Ishikawa (cell line): ENCODE measurements at regions not wholly inside any gene's neighbourhood (a gene's known extent, or its start where the extent isn't known, plus 50 kb on each side); places are given as distances from the start of the nearest gene placed in this dataset.
A peak's percentile ranks its signal among the peaks of the same experiment; 100 is the strongest.

Experiments
- CEBPB ChIP-seq: IDR thresholded peaks from 2 replicates; pipeline ENCODE4 v1.6.1; 2012
- CREB1 ChIP-seq: IDR thresholded peaks from 2 replicates; pipeline ENCODE4 v1.6.1; 2012; ENCODE audit warnings: low read depth
- EGR1 ChIP-seq: IDR thresholded peaks from 2 replicates; pipeline ENCODE4 v1.6.1; 2012
- EP300 ChIP-seq: IDR thresholded peaks from 2 replicates; pipeline ENCODE4 v1.6.1; 2012; ENCODE audit warnings: borderline replicate concordance
- FOXM1 ChIP-seq: IDR thresholded peaks from 2 replicates; pipeline ENCODE4 v1.6.1; 2012; ENCODE audit warnings: low read depth, borderline replicate concordance
- NFIC ChIP-seq: IDR thresholded peaks from 2 replicates; pipeline ENCODE4 v1.6.1; 2012
- RAD21 ChIP-seq: IDR thresholded peaks from 2 replicates; pipeline ENCODE4 v1.6.1; 2012; ENCODE audit warnings: low read depth
- TAF1 ChIP-seq: IDR thresholded peaks from 2 replicates; pipeline ENCODE4 v1.6.1; 2012; ENCODE audit warnings: low read depth, mild to moderate bottlenecking
- TCF12 ChIP-seq: IDR thresholded peaks from 2 replicates; pipeline ENCODE4 v1.6.1; 2012; ENCODE audit warnings: low read depth
- TEAD4 ChIP-seq: IDR thresholded peaks from 2 replicates; pipeline ENCODE4 v1.6.1; 2012
- YY1 ChIP-seq: IDR thresholded peaks from 2 replicates; pipeline ENCODE4 v1.6.1; 2012; ENCODE audit warnings: low read depth
- ZBTB7A ChIP-seq: IDR thresholded peaks from 2 replicates; pipeline ENCODE4 v1.6.1; 2012; ENCODE audit warnings: low read depth
- TF ChIP-seq, protein P1 (sequence below): IDR thresholded peaks from 2 replicates; pipeline ENCODE4 v1.6.1; 2012
- TF ChIP-seq, protein P2 (sequence below): IDR thresholded peaks from 2 replicates; pipeline ENCODE4 v1.6.1; 2012
- TF ChIP-seq, protein P3 (sequence below): IDR thresholded peaks from 2 replicates; pipeline ENCODE4 v1.6.1; 2012; ENCODE audit warnings: low read depth, mild to moderate bottlenecking

DNA sequence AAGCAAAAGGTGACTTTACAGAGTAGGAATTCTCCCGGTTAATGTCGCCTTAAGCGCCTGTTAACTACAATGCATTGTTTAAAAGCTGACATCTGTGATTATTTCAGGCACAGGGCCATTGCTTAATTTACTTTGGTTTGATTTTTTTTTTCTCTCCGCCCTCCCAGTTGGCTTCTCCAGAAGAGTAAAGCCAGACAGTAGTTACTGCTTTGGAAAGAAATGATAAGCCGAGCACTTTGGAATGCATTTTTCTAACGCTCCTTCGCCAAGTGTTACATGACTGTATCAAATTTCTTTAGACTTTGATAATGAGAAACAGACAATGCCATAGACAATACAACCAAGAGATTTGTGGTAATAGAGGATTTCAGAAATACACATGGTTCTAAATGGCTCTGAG is 383.0 kb upstream of the TENM3 start:
- TF ChIP-seq ZBTB7A (no peak), RAD21 (no peak), TEAD4 (no peak), FOXM1 (peak; percentile 74; the same call in 1 of the 2 replicates), CEBPB (no peak), NFIC (no peak), EP300 (peak; percentile 46; the same call in 1 of the 2 replicates), YY1 (no peak), TAF1 (no peak), EGR1 (no peak), TCF12 (0 out of 2 replicates have a peak, but pooled peaks have one; percentile 18), CREB1 (no peak)
- TF ChIP-seq, protein P1, sequence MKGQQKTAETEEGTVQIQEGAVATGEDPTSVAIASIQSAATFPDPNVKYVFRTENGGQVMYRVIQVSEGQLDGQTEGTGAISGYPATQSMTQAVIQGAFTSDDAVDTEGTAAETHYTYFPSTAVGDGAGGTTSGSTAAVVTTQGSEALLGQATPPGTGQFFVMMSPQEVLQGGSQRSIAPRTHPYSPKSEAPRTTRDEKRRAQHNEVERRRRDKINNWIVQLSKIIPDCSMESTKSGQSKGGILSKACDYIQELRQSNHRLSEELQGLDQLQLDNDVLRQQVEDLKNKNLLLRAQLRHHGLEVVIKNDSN: no peak
- TF ChIP-seq, protein P2, sequence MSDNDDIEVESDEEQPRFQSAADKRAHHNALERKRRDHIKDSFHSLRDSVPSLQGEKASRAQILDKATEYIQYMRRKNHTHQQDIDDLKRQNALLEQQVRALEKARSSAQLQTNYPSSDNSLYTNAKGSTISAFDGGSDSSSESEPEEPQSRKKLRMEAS: no peak
- TF ChIP-seq, protein P3, sequence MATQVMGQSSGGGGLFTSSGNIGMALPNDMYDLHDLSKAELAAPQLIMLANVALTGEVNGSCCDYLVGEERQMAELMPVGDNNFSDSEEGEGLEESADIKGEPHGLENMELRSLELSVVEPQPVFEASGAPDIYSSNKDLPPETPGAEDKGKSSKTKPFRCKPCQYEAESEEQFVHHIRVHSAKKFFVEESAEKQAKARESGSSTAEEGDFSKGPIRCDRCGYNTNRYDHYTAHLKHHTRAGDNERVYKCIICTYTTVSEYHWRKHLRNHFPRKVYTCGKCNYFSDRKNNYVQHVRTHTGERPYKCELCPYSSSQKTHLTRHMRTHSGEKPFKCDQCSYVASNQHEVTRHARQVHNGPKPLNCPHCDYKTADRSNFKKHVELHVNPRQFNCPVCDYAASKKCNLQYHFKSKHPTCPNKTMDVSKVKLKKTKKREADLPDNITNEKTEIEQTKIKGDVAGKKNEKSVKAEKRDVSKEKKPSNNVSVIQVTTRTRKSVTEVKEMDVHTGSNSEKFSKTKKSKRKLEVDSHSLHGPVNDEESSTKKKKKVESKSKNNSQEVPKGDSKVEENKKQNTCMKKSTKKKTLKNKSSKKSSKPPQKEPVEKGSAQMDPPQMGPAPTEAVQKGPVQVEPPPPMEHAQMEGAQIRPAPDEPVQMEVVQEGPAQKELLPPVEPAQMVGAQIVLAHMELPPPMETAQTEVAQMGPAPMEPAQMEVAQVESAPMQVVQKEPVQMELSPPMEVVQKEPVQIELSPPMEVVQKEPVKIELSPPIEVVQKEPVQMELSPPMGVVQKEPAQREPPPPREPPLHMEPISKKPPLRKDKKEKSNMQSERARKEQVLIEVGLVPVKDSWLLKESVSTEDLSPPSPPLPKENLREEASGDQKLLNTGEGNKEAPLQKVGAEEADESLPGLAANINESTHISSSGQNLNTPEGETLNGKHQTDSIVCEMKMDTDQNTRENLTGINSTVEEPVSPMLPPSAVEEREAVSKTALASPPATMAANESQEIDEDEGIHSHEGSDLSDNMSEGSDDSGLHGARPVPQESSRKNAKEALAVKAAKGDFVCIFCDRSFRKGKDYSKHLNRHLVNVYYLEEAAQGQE: no peak

DNA sequence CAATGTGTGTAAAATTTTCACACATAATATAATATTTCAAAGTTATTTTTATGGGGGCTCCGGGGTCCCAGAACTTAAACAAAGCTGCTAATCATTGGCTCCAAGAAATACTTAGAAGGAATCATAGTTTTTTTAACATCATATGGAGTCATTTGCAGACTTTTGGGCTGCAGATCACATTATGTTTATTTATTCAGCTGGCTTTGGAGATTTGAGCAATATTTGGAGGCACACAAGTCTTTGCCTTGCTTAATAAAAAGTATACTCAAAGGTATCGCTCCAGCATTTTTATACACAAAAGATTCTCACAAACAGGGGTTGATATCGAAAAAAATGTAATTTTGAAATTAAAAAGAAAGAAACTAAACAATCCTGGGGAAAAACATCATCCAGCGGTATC is 382.5 kb upstream of the TENM3 start:
- TF ChIP-seq FOXM1 (no peak), ZBTB7A (no peak)

DNA sequence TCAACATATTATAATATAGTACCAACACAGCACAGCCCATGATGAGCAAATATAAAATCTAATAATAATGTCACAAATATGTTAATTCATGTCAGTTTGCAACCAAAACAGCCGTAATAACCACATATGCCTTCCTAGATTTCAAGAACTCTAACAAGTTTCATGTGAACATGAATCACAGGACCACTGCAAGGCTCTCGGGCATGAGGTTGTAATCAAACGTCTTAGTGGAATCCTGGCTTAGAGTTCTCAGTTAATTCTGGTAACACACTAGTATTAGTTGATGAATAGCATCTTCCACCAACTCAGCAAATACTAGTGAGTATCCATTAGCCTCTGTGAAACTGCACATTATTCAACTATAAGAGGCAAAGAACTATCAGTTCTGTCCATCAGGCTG is 379.3 kb upstream of the TENM3 start:
- TF ChIP-seq ZBTB7A (no peak), EP300 (no peak), FOXM1 (no peak), RAD21 (no peak), TCF12 (no peak), CREB1 (no peak), NFIC (no peak)

DNA sequence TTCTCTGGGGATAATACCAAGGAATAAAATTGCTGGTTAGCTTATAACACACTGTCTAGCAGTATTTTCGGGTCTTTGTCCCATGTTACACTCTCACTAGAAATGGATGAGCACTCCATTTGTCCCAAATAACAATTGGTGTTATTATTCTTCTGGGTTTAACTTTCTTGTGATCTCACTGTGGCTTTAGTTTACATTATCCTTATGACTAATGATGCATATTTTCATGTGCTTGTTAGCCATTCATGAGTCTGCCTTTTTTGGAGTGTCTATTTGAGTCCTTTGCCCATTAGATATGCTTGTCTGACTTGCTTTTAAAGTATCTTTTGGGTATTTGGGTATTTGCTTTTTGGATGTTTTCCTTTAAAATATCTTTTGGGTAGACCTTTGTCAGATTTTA is 372.9 kb upstream of the TENM3 start:
- TF ChIP-seq EP300 (no peak), RAD21 (no peak), NFIC (no peak), EGR1 (no peak), ZBTB7A (no peak), YY1 (no peak)
- TF ChIP-seq, protein P2: no peak

DNA sequence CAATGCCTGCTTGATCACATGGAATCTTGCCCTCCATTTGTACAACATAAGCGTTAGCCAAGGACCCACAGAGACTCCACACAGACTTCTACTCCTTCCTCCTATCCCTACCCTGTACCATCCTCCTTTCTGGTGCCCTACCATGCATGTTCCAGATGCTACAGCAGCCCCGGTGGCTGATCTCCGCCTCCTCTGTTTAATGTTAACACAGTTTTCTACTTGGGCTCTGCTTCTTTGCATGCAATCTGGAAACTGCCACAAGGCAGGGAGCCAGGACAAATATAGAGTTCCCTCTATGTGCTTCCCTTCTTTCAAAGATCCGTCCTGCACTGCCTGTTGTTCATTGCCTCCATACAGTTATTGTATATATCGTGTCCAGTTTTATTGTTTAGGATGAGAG is 368.6 kb upstream of the TENM3 start:
- TF ChIP-seq TEAD4 (no peak), YY1 (no peak), NFIC (no peak), TAF1 (no peak), EP300 (no peak)
- TF ChIP-seq, protein P1: no peak
- TF ChIP-seq, protein P3: no peak
- TF ChIP-seq, protein P2: no peak

DNA sequence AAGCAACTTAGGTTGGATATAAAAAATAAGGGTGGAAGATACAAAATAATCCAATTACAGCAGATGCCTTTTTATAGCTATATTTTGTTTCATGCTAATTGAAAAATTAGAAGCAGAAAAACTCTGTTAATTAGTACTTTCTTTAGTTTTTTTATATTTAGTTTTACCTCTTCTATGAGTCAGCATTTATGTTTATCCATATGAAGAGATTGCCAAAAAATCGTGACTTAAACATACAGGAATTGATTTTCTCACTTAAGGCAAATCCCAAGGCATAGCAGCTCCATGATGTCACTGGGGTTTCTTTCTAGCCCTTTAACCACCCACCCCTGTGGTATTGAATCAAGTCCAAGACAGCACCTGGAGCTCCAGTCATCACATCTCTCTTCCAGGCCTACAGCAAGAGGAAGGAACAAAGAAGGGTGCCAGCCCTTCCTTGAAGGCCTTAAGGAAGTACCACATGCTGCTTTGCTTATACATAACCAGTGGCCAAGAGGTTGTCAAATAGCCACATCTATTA is 365.8 kb upstream of the TENM3 start:
- TF ChIP-seq, protein P2: no peak
- TF ChIP-seq TCF12: 0 out of 2 replicates have a peak, but pooled peaks have one; percentile 29
- no peak for TF ChIP-seq TAF1
